DMS53 treated with DMSO at 0.1 percent for 48 hours (cell line): ENCODE measurements at regions not wholly inside any gene's neighbourhood (a gene's known extent, or its start where the extent isn't known, plus 50 kb on each side); places are given as distances from the start of the nearest gene placed in this dataset.

Source experiments
- DNase-seq: peaks from one replicate; lab custom pipeline; 2025; ENCODE audit not compliant: unreplicated experiment; lab: John Stamatoyannopoulos, UW

GRCh38 chr13:105282406-105283285 is 1252.8 kb downstream of the EFNB2 start:
- DNase-seq, result no peak

DNA sequence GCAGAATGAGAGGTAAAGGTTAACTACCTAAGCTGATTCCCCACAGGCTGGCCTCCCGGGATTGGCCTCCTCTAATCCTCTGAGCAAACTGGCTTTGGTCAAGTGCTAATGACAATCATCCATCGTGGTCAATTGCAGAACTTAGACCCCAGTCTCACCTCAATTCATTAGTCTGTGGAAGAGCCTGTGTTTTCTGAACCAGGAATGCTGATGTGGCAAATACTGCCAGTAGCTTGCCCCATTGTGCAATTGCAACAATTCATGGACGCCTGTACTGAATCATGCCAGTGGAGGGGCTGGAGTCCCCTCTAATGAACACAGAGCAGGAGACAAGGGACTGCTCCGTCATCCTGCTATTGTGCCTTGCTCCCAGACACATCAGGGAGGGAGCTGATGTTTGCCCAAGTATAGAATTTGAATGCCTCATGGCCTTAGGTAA is 1256.5 kb downstream of the EFNB2 start:
- DNase-seq, result no peak

DNA sequence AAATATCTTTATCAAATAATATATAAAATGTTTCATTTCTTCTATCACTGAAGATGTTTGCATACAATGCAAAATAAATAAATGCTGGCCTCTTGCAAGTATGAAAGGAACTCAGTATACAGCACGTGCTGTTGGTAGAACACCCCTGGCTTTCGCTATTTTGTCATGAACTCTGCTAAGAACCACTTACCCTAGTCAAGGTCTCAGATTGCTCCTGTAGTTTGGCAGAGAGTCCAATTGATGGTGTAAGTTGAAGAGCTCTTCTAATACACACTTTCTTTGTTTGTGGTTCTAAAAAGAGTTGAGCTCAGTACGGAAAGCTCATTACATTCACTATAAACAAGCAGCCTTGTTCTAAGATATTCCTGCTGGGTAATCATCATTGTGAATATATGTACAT is 1258.9 kb downstream of the EFNB2 start:
- DNase-seq, result no peak

DNA sequence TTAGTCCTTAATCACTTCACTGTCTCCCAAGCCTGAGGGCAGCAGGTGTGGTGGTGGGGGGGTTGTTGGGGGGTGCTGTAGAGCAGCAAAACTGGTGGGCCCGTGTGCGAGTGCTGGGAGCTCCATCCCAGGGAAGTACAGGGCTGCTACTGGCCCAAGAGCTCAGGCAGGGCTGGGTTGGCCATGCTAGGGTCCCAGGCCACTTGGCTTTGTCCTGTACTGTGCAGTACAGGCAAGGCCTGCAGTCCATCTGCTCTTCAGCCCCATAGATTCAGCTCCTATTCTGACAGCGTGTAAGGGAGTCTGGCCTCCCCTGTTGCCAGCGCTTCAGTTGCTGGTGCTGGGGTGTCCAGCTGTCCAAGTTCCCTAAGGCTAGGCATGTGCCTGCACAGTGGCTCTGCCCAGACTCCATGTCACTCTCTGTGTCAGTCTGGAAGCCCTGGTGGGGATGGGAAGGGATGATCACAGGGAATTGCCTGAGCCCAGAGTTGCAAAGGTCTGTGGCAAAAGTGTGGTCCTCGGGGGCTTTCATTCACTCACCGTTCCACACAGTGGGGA is 1261.7 kb downstream of the EFNB2 start:
- DNase-seq, result no peak

- DNase-seq, result no peak
Measured at GRCh38 chr13:105272660-105273631, 1262.5 kb downstream of the EFNB2 start.

DNA sequence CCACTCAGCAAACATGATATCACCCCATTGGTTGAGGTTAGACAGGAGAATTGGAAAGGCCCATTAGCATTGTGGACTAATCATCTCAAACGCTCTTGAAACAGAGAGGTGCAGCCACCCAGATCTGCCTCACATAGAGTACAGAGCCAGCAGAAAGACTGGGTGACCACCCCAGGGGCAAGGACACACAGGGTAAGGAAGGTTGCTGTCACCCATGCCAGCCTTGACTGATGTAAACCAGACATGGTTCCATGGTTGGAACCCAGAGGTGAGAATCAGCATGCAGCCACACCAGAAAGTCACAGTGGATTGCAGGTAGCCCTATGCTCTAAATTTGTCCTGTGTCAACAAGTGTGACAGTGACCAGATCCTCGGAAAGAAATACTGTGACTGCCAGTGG is 1268.8 kb downstream of the EFNB2 start:
- no peak for DNase-seq

GRCh38 chr13:105262579-105262978 is 1272.9 kb downstream of the EFNB2 start:
- no peak for DNase-seq

DNA sequence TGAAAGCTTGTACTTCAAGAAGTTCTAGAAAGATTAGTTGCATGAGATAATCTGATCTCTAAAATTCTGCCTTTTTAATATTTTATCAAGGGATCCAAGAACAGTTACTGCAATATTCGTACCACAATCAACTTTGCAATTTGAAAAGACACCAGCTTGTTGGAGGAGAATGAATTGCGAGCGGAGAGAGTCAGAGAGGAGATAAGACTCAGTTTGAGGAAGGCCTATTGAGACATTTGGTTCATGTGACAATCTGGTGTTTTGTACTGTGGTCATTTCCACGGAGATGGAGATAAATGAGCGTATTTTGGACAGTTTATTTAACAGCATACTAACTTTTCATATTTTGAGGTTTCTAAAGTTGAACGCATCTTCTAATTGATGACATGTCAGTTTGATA is 1276.0 kb downstream of the EFNB2 start:
- no peak for DNase-seq

DNA sequence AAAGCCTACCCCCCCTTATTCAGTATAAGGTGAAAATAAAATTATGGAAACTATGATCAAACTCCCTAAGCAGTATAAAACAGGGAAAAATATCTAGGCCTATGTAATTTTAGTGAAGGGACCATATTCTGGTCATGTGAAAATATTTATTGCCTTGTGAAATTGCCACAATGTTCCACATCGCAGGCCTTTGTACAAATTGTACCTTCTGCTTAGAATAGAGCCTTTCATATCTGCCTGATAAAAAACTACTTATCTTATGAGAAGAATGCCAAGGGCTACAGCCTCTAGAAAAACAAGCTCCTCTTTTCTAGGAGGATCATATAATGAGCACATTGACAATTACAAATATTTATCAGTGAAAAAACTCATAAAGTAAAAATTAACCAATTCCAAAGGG is 1280.0 kb downstream of the EFNB2 start:
- no peak for DNase-seq

DNA sequence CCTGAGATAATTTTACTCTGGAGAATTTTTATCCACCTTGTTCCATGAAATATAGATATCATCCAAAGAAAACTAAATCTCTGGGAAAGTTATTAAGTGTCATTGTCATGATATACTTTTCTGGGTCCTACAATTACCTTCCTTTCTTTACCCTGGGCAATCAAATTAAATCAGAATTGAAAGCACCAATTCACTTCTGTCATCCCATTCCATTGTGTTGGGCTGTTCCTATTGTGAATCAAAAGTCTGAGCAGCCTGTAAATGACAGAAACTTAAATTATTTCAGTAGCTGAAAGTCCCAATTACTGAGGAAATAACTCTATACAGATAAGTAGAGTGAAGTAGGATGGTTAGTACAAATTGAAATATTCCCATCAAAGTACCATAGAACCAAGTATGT is 1284.2 kb downstream of the EFNB2 start:
- DNase-seq, result no peak

GRCh38 chr13:105247830-105248229 is 1287.6 kb downstream of the EFNB2 start:
- no peak for DNase-seq

GRCh38 chr13:105240371-105240770 is 1295.1 kb downstream of the EFNB2 start:
- DNase-seq, result no peak

- DNase-seq, result no peak
Measured at GRCh38 chr13:105232439-105232838, 1303.0 kb downstream of the EFNB2 start.

DNA sequence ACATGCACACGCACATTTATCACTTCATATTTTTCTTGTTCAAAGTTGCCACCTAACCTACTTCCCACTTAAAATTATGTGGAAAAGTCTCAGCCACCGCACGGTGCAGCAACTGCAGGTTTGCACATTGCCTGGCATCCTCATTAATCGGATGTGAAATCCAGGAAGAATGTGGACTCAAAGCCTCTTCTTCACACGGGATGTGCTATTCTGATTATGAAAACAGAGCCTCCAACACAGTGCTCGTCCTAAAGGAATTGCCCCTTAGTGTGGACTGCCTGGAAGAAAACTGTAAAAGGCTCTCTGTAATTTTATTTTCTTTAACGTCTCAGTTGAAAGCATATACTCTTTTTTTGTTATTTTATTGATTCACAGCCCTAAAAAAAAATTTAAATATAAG is 1303.5 kb downstream of the EFNB2 start:
- no peak for DNase-seq

- no peak for DNase-seq
Measured at GRCh38 chr13:105231579-105231978, 1303.9 kb downstream of the EFNB2 start.

GRCh38 chr13:105220881-105221280 is 1314.6 kb downstream of the EFNB2 start:
- DNase-seq, result no peak

DNA sequence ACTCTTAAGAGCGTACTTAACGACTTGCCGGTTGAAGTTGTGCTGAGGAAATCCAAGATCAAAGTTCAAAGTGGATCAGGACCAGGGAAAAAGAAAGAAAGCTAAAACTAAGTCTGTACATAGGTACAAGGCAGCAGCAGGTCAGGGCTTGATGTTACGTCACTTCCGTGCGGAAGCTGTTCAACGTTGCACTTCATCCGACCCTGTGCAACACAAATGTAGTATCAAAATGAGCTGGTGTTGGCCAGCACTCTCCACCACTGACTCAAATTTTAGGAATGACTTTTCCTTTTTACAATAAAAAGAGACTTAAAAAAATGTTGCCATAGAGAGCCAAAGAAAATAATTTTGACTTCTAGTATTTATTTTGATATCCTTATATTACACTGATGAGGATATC is 1315.4 kb downstream of the EFNB2 start:
- DNase-seq, result no peak

DNA sequence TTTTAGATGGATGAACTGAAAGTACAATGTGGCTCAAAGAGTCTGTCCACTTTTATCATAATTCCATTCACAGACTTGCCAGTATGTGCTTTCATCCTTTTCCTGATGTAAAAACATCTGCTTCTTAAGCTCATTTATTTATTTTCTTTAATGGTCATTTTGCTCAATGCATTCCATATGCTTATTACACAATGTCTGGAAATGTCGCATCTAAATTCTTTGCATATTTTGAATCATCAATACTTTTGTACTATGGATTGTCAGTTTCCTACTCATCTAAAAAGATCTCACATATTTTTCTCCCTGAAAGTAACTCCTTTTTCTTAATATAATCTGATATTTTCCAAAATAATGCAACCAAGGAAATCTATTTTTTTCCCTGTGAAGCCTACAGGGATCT is 1315.8 kb downstream of the EFNB2 start:
- DNase-seq, result no peak

- no peak for DNase-seq
Measured at GRCh38 chr13:105213512-105213911, 1322.0 kb downstream of the EFNB2 start.

- no peak for DNase-seq
Measured at GRCh38 chr13:105207572-105208293, 1327.7 kb downstream of the EFNB2 start.

DNA sequence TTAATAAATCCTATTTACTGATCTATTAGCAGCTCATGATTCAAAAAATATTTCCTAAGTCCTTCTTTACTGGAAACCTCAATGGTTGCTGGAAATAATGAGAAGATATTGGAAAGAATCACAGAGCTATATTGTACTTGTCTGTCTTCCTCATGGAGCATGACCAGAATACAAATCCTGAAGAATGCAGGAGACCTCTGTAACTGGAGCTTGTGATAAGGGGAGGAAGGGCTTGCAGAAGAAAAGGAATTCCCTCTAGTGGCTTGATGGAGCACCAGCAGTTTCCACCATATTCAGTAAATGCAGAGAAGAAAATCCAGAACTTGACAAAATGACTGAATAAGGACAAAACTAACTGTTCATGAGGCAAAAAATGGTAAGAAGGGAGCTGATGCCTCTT is 1333.1 kb downstream of the EFNB2 start:
- DNase-seq, result no peak
